ENCODE measurements at regions not wholly inside any gene's neighbourhood (a gene's known extent, or its start where the extent isn't known, plus 50 kb on each side); places are given as distances from the start of the nearest gene placed in this dataset.

- H3K27me3 ChIP-seq (ENCODE audit: control insufficient read depth in 2 of 2, insufficient read depth in 2 of 2, low read length in 2 of 2) = no peaks in the 10 kb centered on the region
- H3K9me1 ChIP-seq (replicated peaks; ENCODE audit: control insufficient read depth, extremely low read depth, insufficient read depth, low read length) = no peaks in the 10 kb centered on the region
- no peak overlapping the region for H3K9ac ChIP-seq (replicated peaks; ENCODE audit: extremely low read depth, insufficient read depth, low read length)
- H2AFZ ChIP-seq (ENCODE audit: low read depth, low read length) = no peak overlapping the region
- no TSS peak for BruUV-seq (replicated peaks)
- FAIRE-seq = no peak
- H3K4me3 ChIP-seq (replicated peaks in 1 of 3; ENCODE audit: insufficient read depth in 1 of 3, low read depth in 1 of 3, low read length in 3 of 3) = no peak overlapping the region
- no peak for TF ChIP-seq POLR2A (IDR thresholded peaks at IDR 0.05; ENCODE audit: low read depth, low read length)
- TF ChIP-seq EZH2 (IDR thresholded peaks at IDR 0.05; ENCODE audit: borderline replicate concordance, low read depth, low read length, severe bottlenecking) = no peak
- TF ChIP-seq FOS (IDR thresholded peaks at IDR 0.05; ENCODE audit: borderline replicate concordance, insufficient read depth, low read length) = no peak
- intact Hi-C loops (cut with micrococcal nuclease) = no loop called here
- no peaks in the 10 kb centered on the region for H3K79me2 ChIP-seq (ENCODE audit: control insufficient read depth, insufficient read depth, low read length)
- no peak overlapping the region for H3K4me2 ChIP-seq (ENCODE audit: insufficient read depth, low read length)
- no peaks in the 10 kb centered on the region for H3K9me3 ChIP-seq (replicated peaks; ENCODE audit: control insufficient read depth, insufficient read depth, low read length)
- ChIA-PET CTCF (no interaction called here), POLR2A (no interaction called here)
- H4K20me1 ChIP-seq (replicated peaks; ENCODE audit: control insufficient read depth, extremely low read depth, insufficient read depth, low read length) = no peaks in the 10 kb centered on the region
- H3K36me3 ChIP-seq (ENCODE audit: control insufficient read depth in 2 of 2, extremely low read depth in 1 of 2, insufficient read depth in 2 of 2, low read length in 2 of 2) = no peaks in the 10 kb centered on the region
- no peaks in the 10 kb centered on the region for H3K4me1 ChIP-seq (ENCODE audit: control insufficient read depth, extremely low read depth, insufficient read depth, low read length)
- dilution Hi-C loops (cut with MboI; ENCODE audit: extremely low pct_ligation_motif_present, low sequenced_read_pairs) = no loop called here
- DNase-seq (ENCODE audit: low read depth, low spot score) = no peak
- no peak overlapping the region for H3K27ac ChIP-seq (ENCODE audit: insufficient read depth, low read depth, low read length)
Observed at GRCh38 chr2:184206045-184206444, 392.3 kb upstream of the ZNF804A start.

GRCh38 chr2:184210329-184210728 lies 388.0 kb upstream of the ZNF804A start:
- intact Hi-C loops (cut with micrococcal nuclease) (no loop called here), dilution Hi-C loops (cut with MboI; ENCODE audit: extremely low pct_ligation_motif_present, low sequenced_read_pairs) (no loop called here)
- no peaks in the 10 kb centered on the region for H3K36me3 ChIP-seq (ENCODE audit: control insufficient read depth in 2 of 2, extremely low read depth in 1 of 2, insufficient read depth in 2 of 2, low read length in 2 of 2)
- no peaks in the 10 kb centered on the region for H3K79me2 ChIP-seq (ENCODE audit: control insufficient read depth, insufficient read depth, low read length)
- no peak for FAIRE-seq
- no TSS peak for BruUV-seq (replicated peaks)
- H3K27ac ChIP-seq (ENCODE audit: insufficient read depth, low read depth, low read length) = no peak overlapping the region
- H3K27me3 ChIP-seq (ENCODE audit: control insufficient read depth in 2 of 2, insufficient read depth in 2 of 2, low read length in 2 of 2) = no peaks in the 10 kb centered on the region
- H4K20me1 ChIP-seq (replicated peaks; ENCODE audit: control insufficient read depth, extremely low read depth, insufficient read depth, low read length) = no peaks in the 10 kb centered on the region
- no peak overlapping the region for H3K4me3 ChIP-seq (replicated peaks in 1 of 3; ENCODE audit: insufficient read depth in 1 of 3, low read depth in 1 of 3, low read length in 3 of 3)
- DNase-seq (ENCODE audit: low read depth, low spot score) = no peak
- no peak overlapping the region for H2AFZ ChIP-seq (ENCODE audit: low read depth, low read length)
- CTCF ChIA-PET = no interaction called here
- H3K9me3 ChIP-seq (replicated peaks; ENCODE audit: control insufficient read depth, insufficient read depth, low read length) = no peaks in the 10 kb centered on the region
- no peak overlapping the region for H3K4me2 ChIP-seq (ENCODE audit: insufficient read depth, low read length)
- H3K9ac ChIP-seq (replicated peaks; ENCODE audit: extremely low read depth, insufficient read depth, low read length) = no peak overlapping the region
- TF ChIP-seq EZH2 (IDR thresholded peaks at IDR 0.05; ENCODE audit: borderline replicate concordance, low read depth, low read length, severe bottlenecking) = no peak
- TF ChIP-seq, protein P1, sequence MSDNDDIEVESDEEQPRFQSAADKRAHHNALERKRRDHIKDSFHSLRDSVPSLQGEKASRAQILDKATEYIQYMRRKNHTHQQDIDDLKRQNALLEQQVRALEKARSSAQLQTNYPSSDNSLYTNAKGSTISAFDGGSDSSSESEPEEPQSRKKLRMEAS (IDR thresholded peaks at IDR 0.05; ENCODE audit: insufficient read depth, insufficient read length) = no peak
- no peak for TF ChIP-seq POLR2A (IDR thresholded peaks at IDR 0.05; ENCODE audit: low read depth, low read length)
- TF ChIP-seq JUN (IDR thresholded peaks at IDR 0.05; ENCODE audit: borderline replicate concordance, insufficient read depth, insufficient read length, low read depth) = no peak
- TF ChIP-seq MYC (IDR thresholded peaks at IDR 0.05; ENCODE audit: low read depth, low read length) = no peak
- TF ChIP-seq CTCF (IDR thresholded peaks at IDR 0.05; ENCODE audit: extremely low read depth in 1 of 2, insufficient read depth in 1 of 2, low read depth in 1 of 2, low read length in 2 of 2) = no peak
- TF ChIP-seq POLR2AphosphoS5 (IDR thresholded peaks at IDR 0.05; ENCODE audit: insufficient read depth, low read depth, low read length) = no peak
- no peak for TF ChIP-seq FOS (IDR thresholded peaks at IDR 0.05; ENCODE audit: borderline replicate concordance, insufficient read depth, low read length)
- no peak for TF ChIP-seq GATA2 (IDR thresholded peaks at IDR 0.05; ENCODE audit: insufficient read depth, insufficient read length, low read depth, low read length)
- POLR2A ChIA-PET = no interaction called here
- no peaks in the 10 kb centered on the region for H3K9me1 ChIP-seq (replicated peaks; ENCODE audit: control insufficient read depth, extremely low read depth, insufficient read depth, low read length)
- no peaks in the 10 kb centered on the region for H3K4me1 ChIP-seq (ENCODE audit: control insufficient read depth, extremely low read depth, insufficient read depth, low read length)

All from endothelial cell of umbilical vein (primary cell).